GM19438 (cell line): ENCODE measurements at regions not wholly inside any gene's neighbourhood (a gene's known extent, or its start where the extent isn't known, plus 50 kb on each side); places are given as distances from the start of the nearest gene placed in this dataset.
"Not testable (repeated sequence)": the region's sequence is repeated elsewhere in the genome, so short reads cannot be mapped to it uniquely, and the experiment has no call there.

Experiments used
- ATAC-seq: cut with Tn5 transposase; IDR thresholded peaks from one replicate; pipeline ENCODE4 v1.9.1; 2021; ENCODE audit warnings: low read depth; ENCODE audit not compliant: unreplicated experiment

DNA sequence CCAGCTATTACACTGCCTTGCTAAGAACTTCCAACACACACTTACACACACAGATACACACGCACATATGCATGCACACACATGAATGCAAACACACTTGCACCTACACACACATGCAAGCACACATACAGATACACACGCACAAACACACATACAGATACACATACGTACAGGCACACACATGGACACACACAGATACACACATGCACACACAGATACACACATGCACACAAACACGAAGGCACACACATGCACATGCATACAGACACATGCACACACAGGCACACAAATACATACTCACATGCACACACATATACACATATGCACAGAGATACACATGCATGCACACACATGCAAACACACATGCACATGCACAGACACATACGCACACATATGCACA lies 284.3 kb upstream of the FRG2C start:
- not testable (repeated sequence) for ATAC-seq

GRCh38 chr3:75380276-75380771 lies 283.8 kb upstream of the FRG2C start:
- no peak for ATAC-seq

- not testable (repeated sequence) for ATAC-seq
Measured at GRCh38 chr3:75384016-75384415, 280.1 kb upstream of the FRG2C start.

- ATAC-seq: not testable (repeated sequence)
Measured at GRCh38 chr3:75388486-75389124, 275.5 kb upstream of the FRG2C start.

- ATAC-seq: not testable (repeated sequence)
Measured at GRCh38 chr3:75393288-75393694, 270.8 kb upstream of the FRG2C start.

DNA sequence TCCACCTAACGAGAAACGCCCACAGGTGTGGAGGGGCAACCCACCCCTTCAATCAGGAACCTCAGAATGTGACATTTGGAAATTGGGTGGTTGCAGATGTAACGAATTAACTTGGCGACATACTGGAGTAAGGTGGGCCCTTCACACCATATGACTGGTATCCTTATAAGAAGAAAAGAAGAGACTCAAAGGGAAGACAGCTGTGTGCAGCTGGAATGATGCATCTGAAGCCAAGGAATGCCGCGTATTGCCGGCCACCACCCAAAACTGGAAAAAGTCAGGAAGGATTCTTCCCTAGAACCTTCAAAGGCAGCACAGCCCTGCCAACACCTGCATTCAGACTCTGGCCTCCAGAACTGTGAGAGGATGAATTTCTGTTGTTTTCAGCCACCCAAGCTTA lies 270.0 kb upstream of the FRG2C start:
- not testable (repeated sequence) for ATAC-seq

- ATAC-seq: not testable (repeated sequence)
Measured at GRCh38 chr3:75394562-75395360, 269.4 kb upstream of the FRG2C start.

DNA sequence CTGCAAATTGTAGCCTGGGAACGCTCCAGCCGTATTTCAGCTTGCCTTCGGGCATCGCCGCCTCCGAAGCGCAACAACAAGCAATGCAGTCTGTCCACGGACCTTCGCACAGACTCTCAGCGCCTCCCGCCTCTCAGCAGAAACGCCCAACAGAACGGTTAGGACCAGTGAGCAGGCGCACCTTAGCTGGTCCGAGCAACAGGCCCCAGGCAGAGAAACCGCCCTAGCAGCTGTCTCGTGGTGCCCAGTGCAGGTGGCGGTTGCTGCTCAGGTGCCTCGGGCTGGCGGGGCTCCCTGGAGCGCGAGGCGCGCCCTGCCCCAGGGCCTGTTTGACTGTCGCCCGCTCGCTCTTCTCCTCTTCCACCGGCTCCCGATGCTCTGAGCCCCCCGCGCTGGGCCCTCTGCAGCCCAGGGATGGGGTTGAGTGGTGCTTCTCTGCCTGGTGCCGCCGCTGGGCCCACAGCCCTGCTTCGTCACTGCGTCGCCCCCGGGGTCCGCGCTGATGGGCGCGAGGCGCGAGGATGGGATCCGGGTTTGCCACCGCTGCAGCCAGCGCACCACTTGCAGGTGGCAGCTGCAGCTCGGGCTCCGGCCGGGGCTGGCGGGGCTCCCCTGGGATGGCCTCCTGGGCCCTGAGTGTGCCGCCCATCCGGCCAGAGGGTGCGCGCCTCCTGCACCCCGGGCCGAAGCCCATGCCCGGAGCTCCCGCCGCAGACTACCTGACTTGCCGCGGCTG lies 268.4 kb upstream of the FRG2C start:
- ATAC-seq: no peak

GRCh38 chr3:75396316-75396802 lies 267.8 kb upstream of the FRG2C start:
- no peak for ATAC-seq

DNA sequence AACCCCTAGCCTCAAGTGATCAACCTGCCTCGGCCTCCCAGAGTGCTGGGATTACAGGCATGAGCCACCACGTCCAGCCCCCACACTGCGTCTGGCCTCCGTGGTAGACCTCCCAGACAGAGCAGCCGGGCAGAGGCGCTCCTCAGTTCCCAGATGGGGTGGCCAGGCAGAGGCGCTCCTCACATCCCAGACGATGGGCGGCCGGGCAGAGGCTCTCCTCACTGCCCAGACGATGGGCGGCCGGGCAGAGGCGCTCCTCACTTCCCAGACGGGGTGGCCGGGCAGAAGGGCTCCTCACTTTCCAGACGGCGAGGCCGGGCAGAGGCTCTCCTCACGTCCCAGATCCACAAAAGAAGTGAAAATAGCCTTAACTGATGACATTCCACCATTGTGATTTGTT lies 266.6 kb upstream of the FRG2C start:
- not testable (repeated sequence) for ATAC-seq

GRCh38 chr3:75422101-75422945 lies 241.8 kb upstream of the FRG2C start:
- not testable (repeated sequence) for ATAC-seq

DNA sequence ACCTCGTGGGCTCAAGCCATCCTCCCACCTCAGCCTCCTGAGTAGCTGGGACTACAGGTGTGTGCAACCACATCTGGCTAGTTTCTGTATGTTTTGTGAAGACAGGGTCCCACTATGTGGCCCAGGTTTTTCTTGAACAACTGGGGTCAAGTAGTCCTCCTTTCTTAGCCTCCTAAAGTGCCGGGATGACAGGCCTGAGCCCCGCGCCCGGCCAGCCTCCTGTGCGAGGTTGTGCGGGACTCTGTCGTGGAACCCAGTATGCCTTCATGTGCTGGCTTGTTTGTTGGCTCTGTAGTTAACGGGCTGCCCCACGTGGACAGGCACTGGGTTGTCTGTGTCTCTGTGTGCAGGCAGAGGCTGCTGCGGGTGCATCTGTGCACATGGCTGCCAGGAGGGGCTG lies 238.7 kb upstream of the FRG2C start:
- not testable (repeated sequence) for ATAC-seq

GRCh38 chr3:75427486-75427885 lies 236.6 kb upstream of the FRG2C start:
- not testable (repeated sequence) for ATAC-seq

GRCh38 chr3:75427906-75428305 lies 236.2 kb upstream of the FRG2C start:
- ATAC-seq: not testable (repeated sequence)

DNA sequence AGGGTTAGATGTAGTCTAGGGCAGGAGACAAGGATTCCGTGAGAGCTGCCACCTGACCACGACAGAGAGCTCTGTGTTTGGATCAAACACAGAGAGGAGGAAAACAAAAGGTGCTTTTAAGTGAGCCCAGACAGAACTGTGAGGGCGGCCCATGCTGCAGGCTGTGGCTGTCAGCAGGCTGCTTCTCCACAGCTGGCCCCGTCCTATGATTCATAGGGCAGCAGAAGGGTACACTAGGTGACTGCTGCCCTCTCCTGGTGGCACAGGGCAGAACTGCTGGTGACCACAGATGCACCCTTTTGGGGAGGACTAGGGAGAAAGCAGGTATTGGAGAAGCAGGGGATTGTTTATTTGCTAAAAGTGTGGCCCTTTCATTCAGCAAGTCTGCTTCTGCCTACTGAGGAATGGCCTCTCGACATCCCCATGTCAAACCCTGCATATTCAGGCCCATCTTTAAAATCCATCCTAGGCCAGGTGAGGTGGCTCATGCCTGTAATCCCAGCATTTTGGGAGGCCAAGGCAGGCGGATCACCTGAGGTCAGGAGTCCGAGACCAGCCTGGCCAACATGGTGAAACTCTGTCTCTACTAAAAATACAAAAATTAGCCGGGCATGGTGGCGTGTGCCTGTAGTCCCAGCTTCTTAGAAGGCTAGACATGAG lies 234.4 kb upstream of the FRG2C start:
- not testable (repeated sequence) for ATAC-seq

DNA sequence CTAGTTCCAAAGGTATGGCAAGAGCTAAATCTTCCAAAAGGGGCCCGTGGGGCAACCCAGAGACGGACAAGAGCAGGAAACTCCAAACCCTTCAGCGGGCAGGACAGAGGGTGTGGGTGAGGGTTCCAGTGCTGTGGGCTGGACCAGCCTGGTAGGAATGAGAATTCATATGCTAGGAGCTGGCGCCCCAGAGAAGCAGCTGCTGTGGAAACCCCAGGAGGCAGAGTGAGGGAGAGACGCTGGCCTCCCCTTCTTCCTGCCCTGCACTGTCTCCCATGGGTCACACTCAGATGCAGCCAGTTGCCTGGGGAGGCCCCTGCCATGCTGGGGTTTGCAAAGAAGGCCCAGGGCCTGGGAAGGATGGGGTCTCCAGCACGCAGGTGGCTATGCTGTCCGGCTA lies 233.7 kb upstream of the FRG2C start:
- not testable (repeated sequence) for ATAC-seq

DNA sequence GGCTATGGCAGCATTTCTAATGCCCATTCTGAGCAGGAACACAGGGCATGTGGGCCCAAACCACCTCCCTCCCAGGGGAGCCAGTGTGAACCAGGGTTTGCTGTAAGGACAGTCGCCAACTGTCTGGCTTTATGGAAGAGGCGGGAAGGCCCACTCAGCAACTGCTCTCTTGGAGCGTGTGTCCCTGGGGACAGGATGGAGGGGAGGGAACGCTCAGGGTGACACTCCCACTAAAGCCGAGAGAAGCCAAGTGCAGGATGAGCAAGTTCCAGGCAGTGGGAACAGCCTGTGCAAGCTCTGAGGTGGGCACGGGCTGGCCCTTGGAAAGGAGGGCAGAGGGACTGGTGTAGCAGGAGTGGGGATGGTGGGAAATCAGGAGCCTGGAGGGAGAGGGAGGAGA lies 233.0 kb upstream of the FRG2C start:
- not testable (repeated sequence) for ATAC-seq

DNA sequence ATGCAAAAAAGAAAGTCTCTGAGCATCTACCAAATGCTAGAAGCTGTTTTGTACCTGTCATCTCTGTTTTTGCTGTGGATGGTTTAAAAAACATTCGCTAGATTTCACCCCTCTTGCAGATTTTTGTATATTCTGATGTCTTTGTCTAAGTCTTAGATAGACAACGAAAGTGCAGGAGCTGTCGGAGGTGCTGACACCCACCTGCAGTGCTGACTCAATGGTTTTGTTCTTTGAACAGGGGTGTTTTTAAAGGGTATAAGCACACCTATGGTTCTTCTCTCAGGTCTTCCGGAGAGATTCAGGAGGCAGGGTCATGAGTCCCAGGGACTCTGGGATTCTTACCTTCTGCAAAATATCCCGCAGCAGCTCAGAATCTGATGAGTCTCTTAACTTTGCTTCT lies 231.7 kb upstream of the FRG2C start:
- not testable (repeated sequence) for ATAC-seq

DNA sequence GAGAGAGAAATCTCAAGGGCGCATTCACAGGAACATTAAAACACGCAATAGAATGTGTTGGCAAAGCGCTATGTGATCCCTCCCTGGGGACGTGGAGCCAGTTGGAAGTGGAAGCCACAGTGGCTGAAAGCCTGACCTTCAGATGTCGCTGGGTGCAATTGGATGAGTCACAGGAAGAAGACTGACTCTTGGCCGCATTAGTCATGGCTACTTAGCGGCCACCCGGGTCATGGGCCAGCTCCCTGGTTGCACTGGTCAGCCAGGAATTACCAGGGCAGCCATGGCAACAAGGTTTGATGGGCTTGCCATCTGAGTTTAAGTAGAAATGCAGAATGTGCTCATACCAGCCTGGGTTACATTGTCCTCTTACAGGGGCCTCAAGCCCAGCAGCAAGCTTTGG lies 231.2 kb upstream of the FRG2C start:
- ATAC-seq: not testable (repeated sequence)
